Common myeloid progenitor, CD34-positive (primary cell): ENCODE measurements at regions not wholly inside any gene's neighbourhood (a gene's known extent, or its start where the extent isn't known, plus 50 kb on each side); places are given as distances from the start of the nearest gene placed in this dataset.

Experiments
- CTCF ChIA-PET: fragments of 350-600 bp; sonication (Branson Sonifier 250); formaldehyde crosslinking; loops from one replicate; lab custom pipeline; 2021; ENCODE audit warnings: antibody characterized with exemption; lab: Charles Lee
- POLR2A ChIA-PET: fragments of 350-600 bp; sonication (Branson Sonifier 250); formaldehyde crosslinking; loops from one replicate; lab custom pipeline; 2021; ENCODE audit warnings: antibody characterized with exemption; lab: Charles Lee
- DNase-seq, 3 donors: peaks; one replicate each; pipeline versions ENCODE4 v3.0.0 to v3.0.0-alpha.2; 2013
- H3K27ac ChIP-seq, 2 experiments: 1 replicate in 1 of 2; 2 replicates in 1 of 2; pipeline ENCODE4 v1.7.0; 2013; ENCODE audit warnings: inconsistent platforms in 2 of 2, low read length in 2 of 2, mild to moderate bottlenecking in 2 of 2, low read depth in 1 of 2, moderate library complexity in 1 of 2; ENCODE audit not compliant: severe bottlenecking in 2 of 2, insufficient read depth in 1 of 2, poor library complexity in 1 of 2
- H3K27me3 ChIP-seq, 5 experiments: replicated peaks in 2 of 5; 1 replicate in 3 of 5; 2 replicates in 2 of 5; pipeline versions ENCODE4 v1.6.1 to v1.7.0; 2013; ENCODE audit warnings: low read length in 4 of 5, mild to moderate bottlenecking in 2 of 5, moderate library complexity in 2 of 5, inconsistent platforms in 1 of 5; ENCODE audit not compliant: insufficient read depth in 5 of 5, control insufficient read depth in 4 of 5
- H3K36me3 ChIP-seq, 4 experiments: 1 replicate in 2 of 4; 2 replicates in 2 of 4; pipeline versions ENCODE4 v1.6.1 to v1.7.0; 2013; ENCODE audit warnings: low read length in 3 of 4, control low read depth in 1 of 4, mild to moderate bottlenecking in 1 of 4; ENCODE audit not compliant: control insufficient read depth in 4 of 4, insufficient read depth in 4 of 4
- H3K4me1 ChIP-seq, 4 experiments: 1 replicate in 3 of 4; 2 replicates in 1 of 4; pipeline versions ENCODE4 v1.6.1 to v1.7.1; 2013; ENCODE audit warnings: low read length in 3 of 4, mild to moderate bottlenecking in 3 of 4, control low read depth in 1 of 4, inconsistent platforms in 1 of 4, moderate library complexity in 1 of 4; ENCODE audit not compliant: control insufficient read depth in 4 of 4, insufficient read depth in 4 of 4; ENCODE audit errors: control extremely low read depth in 1 of 4
- H3K4me3 ChIP-seq, 7 experiments: 1 replicate in 4 of 7; 2 replicates in 3 of 7; pipeline versions ENCODE4 v1.5.1 to v1.7.0; 2013; ENCODE audit warnings: mild to moderate bottlenecking in 7 of 7, low read length in 6 of 7, moderate library complexity in 6 of 7, inconsistent platforms in 2 of 7, low read depth in 2 of 7, control low read depth in 1 of 7; ENCODE audit not compliant: insufficient read depth in 4 of 7, control insufficient read depth in 1 of 7; ENCODE audit errors: extremely low read depth in 1 of 7
- H3K9me3 ChIP-seq, 5 experiments: 1 replicate in 4 of 5; 2 replicates in 1 of 5; pipeline versions ENCODE4 v1.6.1 to v1.7.1; 2013; ENCODE audit warnings: low read length in 4 of 5, mild to moderate bottlenecking in 2 of 5, inconsistent platforms in 1 of 5, low read depth in 1 of 5, moderate library complexity in 1 of 5; ENCODE audit not compliant: control insufficient read depth in 4 of 5, insufficient read depth in 2 of 5; ENCODE audit errors: control extremely low read depth in 1 of 5
- WGBS: methylation state at CpG from one replicate; pipeline ENCODE4 v1.1.5; 2013; ENCODE audit not compliant: insufficient coverage; 5-methylcytosine and 5-hydroxymethylcytosine counted together

DNA sequence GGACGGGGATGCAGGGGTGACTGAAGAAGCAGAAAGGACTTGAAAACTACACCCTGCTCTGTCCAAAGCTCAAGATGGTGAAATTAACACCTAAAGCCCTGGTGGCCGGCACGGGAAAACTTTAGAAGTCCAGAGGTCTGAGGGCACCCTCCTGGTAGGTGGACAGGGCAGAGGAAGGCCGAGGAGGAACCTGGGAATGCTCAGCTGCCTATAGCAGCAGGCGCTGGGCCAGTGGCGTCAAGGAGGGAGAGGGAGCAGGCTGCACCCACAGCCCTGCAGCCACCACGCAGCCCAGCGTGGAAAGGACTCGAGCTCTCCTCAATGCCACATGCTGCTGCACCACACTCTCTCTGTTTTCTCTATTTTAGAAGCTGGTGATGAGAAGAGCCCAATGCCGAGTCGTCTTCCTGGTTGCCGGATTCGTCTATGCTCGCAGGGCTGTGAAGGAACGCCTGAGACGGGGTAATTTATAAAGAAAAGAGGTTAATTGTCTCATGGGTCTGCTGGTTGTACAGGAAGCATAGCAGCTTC lies 248.3 kb upstream of the AFDN start:
- ChIA-PET POLR2A (no interaction called here), CTCF (interaction anchor here (1.7 kb wide), 1 partner anchor 10 kb away, joined by 4 read pairs; no protein-coding TSS in a partner anchor)
- no peaks in the 10 kb centered on the region for H3K4me1 ChIP-seq
- peaks cover 0 to 9% (median 4%) of the 10 kb centered on the region in 5 experiments for H3K9me3 ChIP-seq
- no peak overlapping the region for H3K4me3 ChIP-seq
- no peak for DNase-seq
- no peaks in the 10 kb centered on the region for H3K36me3 ChIP-seq
- WGBS: 95% methylated on average over 11 of the region's 16 CpGs
- no peak overlapping the region for H3K27ac ChIP-seq
- H3K27me3 ChIP-seq: peaks cover 0 to 9% (median 0%) of the 10 kb centered on the region in 5 experiments

DNA sequence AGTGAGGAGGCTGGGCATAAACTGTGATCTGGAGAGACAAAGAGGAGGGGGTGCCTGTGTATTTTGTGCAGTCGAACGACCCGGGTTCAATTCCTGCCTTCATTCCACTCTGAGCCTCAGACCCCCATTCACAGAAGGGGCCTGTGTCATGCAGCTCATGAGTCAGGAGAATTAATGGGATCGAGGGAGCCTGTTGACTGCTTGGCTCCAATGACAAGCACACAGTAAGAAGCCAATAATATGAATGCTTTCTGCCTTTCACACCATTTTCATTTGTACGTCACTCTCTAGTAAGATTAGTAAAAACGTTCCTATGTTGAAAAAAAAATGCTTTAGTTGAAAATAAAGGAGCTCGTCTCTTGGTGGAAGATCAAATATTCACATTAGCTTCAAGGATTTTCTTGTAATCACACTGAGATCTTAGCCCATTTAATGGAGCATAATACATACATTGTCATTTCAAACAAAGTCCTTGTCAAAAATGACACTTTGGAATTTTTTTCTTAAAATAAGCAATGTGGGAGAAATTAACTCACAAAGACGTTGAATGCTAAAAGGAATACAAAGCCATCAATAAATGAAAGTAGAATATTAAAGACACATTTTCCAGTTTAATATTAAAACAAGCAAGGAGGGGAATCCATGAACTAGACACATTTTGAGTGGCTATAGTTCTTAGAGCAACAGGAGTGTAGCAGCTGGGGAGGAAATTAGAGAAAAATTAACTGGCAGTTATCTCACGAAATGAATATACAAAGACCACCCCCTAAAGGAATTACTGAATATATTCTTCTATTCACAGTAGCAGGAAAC lies 246.7 kb upstream of the AFDN start:
- Histone ChIP-seq H3K4me1 (no peaks in the 10 kb centered on the region), H3K9me3 (peaks cover 0 to 15% (median 6%) of the 10 kb centered on the region in 5 experiments), H3K27me3 (peaks cover 0 to 4% (median 0%) of the 10 kb centered on the region in 5 experiments), H3K4me3 (no peak overlapping the region), H3K27ac (no peak overlapping the region), H3K36me3 (no peaks in the 10 kb centered on the region)
- 100% methylated on average over 3 of the region's 9 CpGs for WGBS
- DNase-seq: no peak
- POLR2A ChIA-PET: no interaction called here
- CTCF ChIA-PET: interaction anchor here (0.9 kb wide), 1 partner anchor 68 kb away, joined by 3 read pairs; no protein-coding TSS in a partner anchor

DNA sequence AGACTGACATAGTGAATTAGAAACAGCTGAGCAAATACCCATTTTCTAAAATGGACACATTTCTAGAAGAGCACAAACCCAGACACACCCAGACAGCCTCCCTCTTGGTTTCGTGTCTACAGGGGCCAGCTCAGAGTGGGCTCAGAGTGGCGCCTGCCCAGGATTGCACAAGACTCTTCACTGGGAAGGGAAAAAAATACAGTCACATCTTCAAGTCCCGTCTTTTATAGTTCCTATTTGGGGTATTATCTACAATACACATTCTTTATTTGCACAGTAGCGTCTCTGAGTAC lies 246.1 kb upstream of the AFDN start:
- CTCF ChIA-PET: interaction anchor here (0.9 kb wide), 1 partner anchor 68 kb away, joined by 3 read pairs; no protein-coding TSS in a partner anchor
- Histone ChIP-seq H3K4me1 (no peaks in the 10 kb centered on the region), H3K27ac (no peak overlapping the region), H3K4me3 (no peak overlapping the region), H3K27me3 (peaks cover 0 to 4% (median 0%) of the 10 kb centered on the region in 5 experiments), H3K9me3 (peaks cover 0 to 20% (median 6%) of the 10 kb centered on the region in 5 experiments), H3K36me3 (no peaks in the 10 kb centered on the region)
- peak in 1 of 3 donors; percentile 7 for DNase-seq
- 42% methylated on average over 2 of the region's 4 CpGs for WGBS
- POLR2A ChIA-PET: no interaction called here

DNA sequence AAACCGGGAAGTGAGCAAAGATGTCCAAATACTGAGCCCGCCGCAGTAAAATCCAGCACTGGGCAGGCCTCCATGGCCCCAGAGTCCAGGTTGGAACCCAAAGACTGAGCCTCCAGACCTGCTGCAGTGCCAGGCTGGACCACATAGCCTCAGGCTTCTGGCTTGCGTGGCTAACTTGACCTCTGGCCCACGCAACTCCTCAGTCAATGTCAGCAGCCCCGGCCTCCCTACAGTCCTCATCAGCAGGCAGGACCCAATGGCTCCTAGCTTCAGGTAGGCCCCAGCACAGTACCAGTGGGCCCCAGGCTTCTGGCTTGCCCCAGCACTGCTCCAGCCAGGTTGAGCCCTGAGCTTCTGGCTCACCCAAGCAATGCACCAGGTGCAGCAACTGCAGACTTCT lies 245.1 kb upstream of the AFDN start:
- WGBS: 100% methylated on average over 6 of the region's 6 CpGs
- H3K36me3 ChIP-seq: no peaks in the 10 kb centered on the region
- CTCF ChIA-PET: no interaction called here
- H3K4me1 ChIP-seq: no peaks in the 10 kb centered on the region
- H3K27me3 ChIP-seq: peaks cover 0 to under 1% (median 0%) of the 10 kb centered on the region in 5 experiments
- no peak overlapping the region for H3K27ac ChIP-seq
- no peak overlapping the region for H3K4me3 ChIP-seq
- DNase-seq: no peak
- H3K9me3 ChIP-seq: peaks cover 0 to 27% (median 6%) of the 10 kb centered on the region in 5 experiments
- POLR2A ChIA-PET: no interaction called here

DNA sequence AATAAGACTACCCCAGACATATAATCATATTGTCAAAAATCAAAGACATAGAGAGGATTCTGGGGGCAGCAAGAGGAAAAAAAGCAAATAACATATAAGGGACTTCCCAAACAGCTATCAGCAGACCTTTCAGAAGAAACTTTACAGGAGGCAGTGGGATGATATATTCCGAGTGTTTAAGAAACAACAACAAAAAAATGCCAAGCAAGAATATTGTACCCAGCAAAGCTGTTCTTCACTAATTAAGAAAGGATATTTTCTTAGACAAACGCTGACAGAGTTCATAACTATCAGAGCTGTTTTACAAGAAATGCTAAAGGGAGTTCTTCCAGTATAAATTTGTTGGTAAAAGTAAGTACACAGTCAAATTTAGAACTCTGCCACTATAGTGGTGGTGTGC lies 243.3 kb upstream of the AFDN start:
- CTCF ChIA-PET: no interaction called here

DNA sequence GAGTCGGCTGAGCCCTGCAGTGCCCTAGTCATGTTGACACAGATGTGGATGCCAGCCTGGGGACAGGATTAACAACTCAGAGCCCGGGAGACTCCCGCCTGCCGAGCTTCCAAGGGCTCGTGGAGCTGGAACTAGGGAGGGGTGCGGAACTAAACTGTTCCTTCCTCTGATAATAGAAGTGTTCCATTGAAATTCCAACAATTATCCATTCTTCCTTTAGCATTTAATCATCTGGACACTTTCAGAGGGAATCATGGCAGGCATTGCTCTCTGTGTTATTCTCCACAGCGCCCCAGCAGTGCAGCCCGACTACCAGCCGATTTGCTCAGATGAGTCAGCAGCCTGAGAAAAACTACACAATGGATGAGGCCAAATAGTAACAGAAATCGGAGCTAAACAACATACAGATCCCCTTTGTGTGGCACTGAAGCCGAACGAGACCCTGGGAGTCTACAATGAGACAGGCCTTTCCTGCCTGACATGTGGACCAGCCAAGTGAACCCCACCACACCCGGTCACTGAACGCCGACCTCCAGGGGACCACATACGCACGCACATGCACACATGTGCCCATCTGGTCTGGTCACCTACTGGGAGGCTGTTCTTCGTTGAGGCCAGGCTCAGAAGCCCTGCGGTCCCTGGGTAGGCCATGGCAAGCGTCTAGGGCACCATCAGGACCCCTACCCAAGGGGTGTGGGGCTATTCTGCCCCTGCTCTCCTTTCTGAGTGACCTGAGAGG lies 238.4 kb upstream of the AFDN start:
- POLR2A ChIA-PET: no interaction called here
- no peaks in the 10 kb centered on the region for H3K4me1 ChIP-seq
- peaks cover 0 to 22% (median 2%) of the 10 kb centered on the region in 5 experiments for H3K9me3 ChIP-seq
- H3K27me3 ChIP-seq: peaks cover 0 to 12% (median 0%) of the 10 kb centered on the region in 5 experiments
- no peak overlapping the region for H3K4me3 ChIP-seq
- no peak for DNase-seq
- no peak overlapping the region for H3K27ac ChIP-seq
- no peaks in the 10 kb centered on the region for H3K36me3 ChIP-seq
- CTCF ChIA-PET: no interaction called here
- WGBS: 87% methylated on average over 19 of the region's 20 CpGs

More for the DNA sequence above, 243.3 kb upstream of the AFDN start:
- 100% methylated on average over 1 of the region's 2 CpGs for WGBS
- Histone ChIP-seq H3K36me3 (no peaks in the 10 kb centered on the region), H3K4me3 (no peak overlapping the region), H3K4me1 (no peaks in the 10 kb centered on the region), H3K9me3 (peaks cover 0 to 27% (median 6%) of the 10 kb centered on the region in 5 experiments), H3K27me3 (peaks cover 0 to 4% (median 0%) of the 10 kb centered on the region in 5 experiments), H3K27ac (no peak overlapping the region)
- DNase-seq: no peak
- POLR2A ChIA-PET: no interaction called here
